ENCODE measurements at regions not wholly inside any gene's neighbourhood (a gene's known extent, or its start where the extent isn't known, plus 50 kb on each side); places are given as distances from the start of the nearest gene placed in this dataset.
"Not testable (repeated sequence)": the region's sequence is repeated elsewhere in the genome, so short reads cannot be mapped to it uniquely, and the experiment has no call there.

DNA sequence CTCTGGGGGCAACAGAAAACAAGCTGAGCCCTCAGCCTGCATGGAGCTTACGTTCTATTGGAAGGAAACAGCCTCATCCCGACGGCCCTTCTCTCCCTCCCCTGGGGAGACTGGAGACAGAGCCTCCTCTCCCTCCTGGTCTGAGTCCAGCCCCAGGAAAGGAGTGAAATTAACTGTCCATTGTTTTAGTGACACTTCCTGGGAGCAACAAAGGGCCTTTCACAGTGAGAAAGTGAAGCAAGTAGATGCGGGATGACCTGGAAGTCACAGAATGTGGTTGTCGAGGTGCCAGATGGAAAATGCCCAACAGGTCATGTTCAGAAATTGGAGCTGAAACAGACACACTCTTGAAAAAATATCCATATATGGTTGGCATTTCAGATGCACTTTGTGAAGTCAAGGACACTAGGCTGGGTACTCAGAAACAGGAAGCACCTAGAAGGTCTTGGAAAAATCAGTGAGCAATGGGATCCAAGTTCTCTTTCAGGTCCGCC, 77.8 kb downstream of the TFAP2C start:
- H3K4me3 Mint-ChIP-seq = no peak overlapping the region
- TF ChIP-seq, protein P1, sequence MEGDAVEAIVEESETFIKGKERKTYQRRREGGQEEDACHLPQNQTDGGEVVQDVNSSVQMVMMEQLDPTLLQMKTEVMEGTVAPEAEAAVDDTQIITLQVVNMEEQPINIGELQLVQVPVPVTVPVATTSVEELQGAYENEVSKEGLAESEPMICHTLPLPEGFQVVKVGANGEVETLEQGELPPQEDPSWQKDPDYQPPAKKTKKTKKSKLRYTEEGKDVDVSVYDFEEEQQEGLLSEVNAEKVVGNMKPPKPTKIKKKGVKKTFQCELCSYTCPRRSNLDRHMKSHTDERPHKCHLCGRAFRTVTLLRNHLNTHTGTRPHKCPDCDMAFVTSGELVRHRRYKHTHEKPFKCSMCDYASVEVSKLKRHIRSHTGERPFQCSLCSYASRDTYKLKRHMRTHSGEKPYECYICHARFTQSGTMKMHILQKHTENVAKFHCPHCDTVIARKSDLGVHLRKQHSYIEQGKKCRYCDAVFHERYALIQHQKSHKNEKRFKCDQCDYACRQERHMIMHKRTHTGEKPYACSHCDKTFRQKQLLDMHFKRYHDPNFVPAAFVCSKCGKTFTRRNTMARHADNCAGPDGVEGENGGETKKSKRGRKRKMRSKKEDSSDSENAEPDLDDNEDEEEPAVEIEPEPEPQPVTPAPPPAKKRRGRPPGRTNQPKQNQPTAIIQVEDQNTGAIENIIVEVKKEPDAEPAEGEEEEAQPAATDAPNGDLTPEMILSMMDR (IDR thresholded peaks at IDR 0.05) = no peak
- no peaks in the 10 kb centered on the region for H3K9me3 Mint-ChIP-seq
- H3K27me3 ChIP-seq (ENCODE audit: control insufficient read depth in 1 of 2, insufficient read depth in 2 of 2, low read length in 2 of 2) = peaks cover 0 to 2% of the 10 kb centered on the region in 2 experiments
- peaks cover 14% of the 10 kb centered on the region for H3K27me3 Mint-ChIP-seq
- intact Hi-C loops (cut with DNase I, micrococcal nuclease) = no loop called here
- H3K4me1 Mint-ChIP-seq (ENCODE audit: low read depth) = no peaks in the 10 kb centered on the region
- ATAC-seq (ENCODE audit: poor library complexity) = no peak
- no peaks in the 10 kb centered on the region for H3K4me1 ChIP-seq (ENCODE audit: insufficient read depth, low read length)
- CTCF ChIA-PET = no interaction called here
- H3K27ac ChIP-seq (ENCODE audit: low read depth in 1 of 2, low read length in 2 of 2) = no peak overlapping the region
- no peaks in the 10 kb centered on the region for H3K36me3 Mint-ChIP-seq (ENCODE audit: low read depth)
- no peaks in the 10 kb centered on the region for H3K36me3 ChIP-seq (ENCODE audit: insufficient read depth, low read length)
- H3K9me3 ChIP-seq (ENCODE audit: control insufficient read depth in 1 of 2, insufficient read depth in 1 of 2, low read length in 2 of 2) = peaks cover 0 to 32% of the 10 kb centered on the region in 2 experiments
- DNase-seq = no peak
- no peak overlapping the region for H3K4me3 ChIP-seq (ENCODE audit: low read length)
- no peak overlapping the region for H3K27ac Mint-ChIP-seq
- POLR2A ChIA-PET = no interaction called here

DNA sequence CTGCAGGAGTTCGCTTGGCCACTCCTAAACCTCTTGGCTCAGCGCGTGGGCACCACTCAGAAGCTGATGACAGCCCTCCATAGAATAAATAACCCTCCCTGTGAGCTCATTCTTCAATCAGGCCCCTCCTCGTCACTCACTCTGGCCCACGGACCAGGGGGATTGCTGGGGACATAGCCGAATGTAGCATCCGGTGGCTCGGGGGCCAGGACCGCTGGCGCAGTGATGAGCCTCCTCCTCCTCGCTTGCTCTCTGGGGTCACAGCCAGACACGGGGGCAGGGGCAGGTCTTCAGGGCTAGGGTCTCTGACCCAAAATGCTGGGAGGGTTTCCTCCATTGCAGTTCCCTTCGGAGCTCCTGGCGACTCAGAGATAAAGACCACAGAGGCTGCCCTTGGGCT, 79.9 kb downstream of the TFAP2C start:
- peaks cover 2% of the 10 kb centered on the region for H3K9me3 Mint-ChIP-seq
- Histone ChIP-seq H3K4me3 (ENCODE audit: low read length) (no peak overlapping the region), H3K9me3 (ENCODE audit: control insufficient read depth in 1 of 2, insufficient read depth in 1 of 2, low read length in 2 of 2) (peaks cover 0 to 29% of the 10 kb centered on the region in 2 experiments), H3K4me1 (ENCODE audit: insufficient read depth, low read length) (no peaks in the 10 kb centered on the region), H3K36me3 (ENCODE audit: insufficient read depth, low read length) (no peaks in the 10 kb centered on the region), H3K27ac (ENCODE audit: low read depth in 1 of 2, low read length in 2 of 2) (no peak overlapping the region), H3K27me3 (ENCODE audit: control insufficient read depth in 1 of 2, insufficient read depth in 2 of 2, low read length in 2 of 2) (peaks cover 0 to 2% of the 10 kb centered on the region in 2 experiments)
- TF ChIP-seq, protein P1 (IDR thresholded peaks at IDR 0.05) = no peak
- H3K4me3 Mint-ChIP-seq = no peak overlapping the region
- POLR2A ChIA-PET = no interaction called here
- H3K27ac Mint-ChIP-seq = no peak overlapping the region
- DNase-seq = no peak
- H3K4me1 Mint-ChIP-seq (ENCODE audit: low read depth) = no peaks in the 10 kb centered on the region
- H3K36me3 Mint-ChIP-seq (ENCODE audit: low read depth) = no peaks in the 10 kb centered on the region
- ATAC-seq (ENCODE audit: poor library complexity) = no peak
- peaks cover 18% of the 10 kb centered on the region for H3K27me3 Mint-ChIP-seq
- intact Hi-C loops (cut with DNase I, micrococcal nuclease) = no loop called here
- CTCF ChIA-PET = no interaction called here

DNA sequence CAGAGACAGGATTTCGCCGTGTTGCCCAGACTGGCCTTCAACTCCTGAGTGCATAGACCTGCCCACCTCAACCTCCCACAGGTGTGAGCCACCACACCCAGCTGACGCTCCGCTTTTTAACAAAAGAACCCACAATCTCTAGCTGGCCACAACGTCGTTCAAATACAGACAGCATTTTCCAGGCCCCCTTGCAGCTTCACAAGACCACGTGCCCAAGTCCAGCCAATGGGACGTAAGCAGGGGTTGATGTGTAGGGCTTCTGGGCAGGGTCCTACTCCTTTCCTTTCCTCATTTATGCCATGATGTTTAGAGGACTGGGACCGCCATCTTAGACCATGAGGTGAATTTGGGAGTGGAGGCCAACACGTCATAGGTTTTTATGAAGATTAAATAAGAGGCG, 81.0 kb downstream of the TFAP2C start:
- H3K27ac Mint-ChIP-seq = no peak overlapping the region
- DNase-seq (no peak), ATAC-seq (ENCODE audit: poor library complexity) (no peak)
- ChIA-PET POLR2A (no interaction called here), CTCF (no interaction called here)
- Histone ChIP-seq H3K9me3 (ENCODE audit: control insufficient read depth in 1 of 2, insufficient read depth in 1 of 2, low read length in 2 of 2) (peaks cover 0 to 29% of the 10 kb centered on the region in 2 experiments), H3K27ac (ENCODE audit: low read depth in 1 of 2, low read length in 2 of 2) (no peak overlapping the region), H3K4me3 (ENCODE audit: low read length) (no peak overlapping the region), H3K36me3 (ENCODE audit: insufficient read depth, low read length) (no peaks in the 10 kb centered on the region), H3K4me1 (ENCODE audit: insufficient read depth, low read length) (no peaks in the 10 kb centered on the region), H3K27me3 (ENCODE audit: control insufficient read depth in 1 of 2, insufficient read depth in 2 of 2, low read length in 2 of 2) (peaks cover 0 to 2% of the 10 kb centered on the region in 2 experiments)
- intact Hi-C loops (cut with DNase I, micrococcal nuclease) = no loop called here
- peaks cover 15% of the 10 kb centered on the region for H3K27me3 Mint-ChIP-seq
- H3K4me3 Mint-ChIP-seq = no peak overlapping the region
- peaks cover 2% of the 10 kb centered on the region for H3K9me3 Mint-ChIP-seq
- no peaks in the 10 kb centered on the region for H3K36me3 Mint-ChIP-seq (ENCODE audit: low read depth)
- no peaks in the 10 kb centered on the region for H3K4me1 Mint-ChIP-seq (ENCODE audit: low read depth)
- TF ChIP-seq, protein P1 (IDR thresholded peaks at IDR 0.05) = no peak

DNA sequence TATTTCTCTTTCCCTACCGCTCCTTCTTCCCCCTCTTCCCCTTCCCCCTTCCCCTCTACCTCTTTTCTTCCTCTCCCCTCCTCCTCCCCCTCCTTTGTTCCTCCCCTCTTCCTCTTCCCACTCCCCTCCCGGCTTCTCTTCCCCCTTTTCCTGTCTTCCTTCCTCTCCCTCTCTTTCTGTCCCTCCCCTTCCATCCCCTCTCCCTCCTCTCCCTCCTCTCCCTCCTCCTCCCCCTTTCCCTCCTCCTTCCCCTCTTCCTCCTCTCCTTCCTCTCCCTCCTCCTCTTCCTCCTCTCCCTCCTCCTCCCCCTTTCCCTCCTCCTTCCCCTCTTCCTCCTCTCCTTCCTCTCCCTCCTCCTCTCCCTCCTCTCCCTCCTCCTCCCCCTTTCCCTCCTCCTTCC, 81.5 kb downstream of the TFAP2C start:
- H3K4me1 Mint-ChIP-seq (ENCODE audit: low read depth); H3K4me3 Mint-ChIP-seq; H3K4me3 ChIP-seq (ENCODE audit: low read length); DNase-seq; H3K27ac Mint-ChIP-seq; CTCF ChIA-PET; H3K9me3 Mint-ChIP-seq; H3K36me3 ChIP-seq (ENCODE audit: insufficient read depth, low read length); intact Hi-C loops (cut with DNase I, micrococcal nuclease); H3K27me3 ChIP-seq (ENCODE audit: control insufficient read depth in 1 of 2, insufficient read depth in 2 of 2, low read length in 2 of 2); ATAC-seq (ENCODE audit: poor library complexity); H3K27ac ChIP-seq (ENCODE audit: low read depth in 1 of 2, low read length in 2 of 2); H3K4me1 ChIP-seq (ENCODE audit: insufficient read depth, low read length); H3K36me3 Mint-ChIP-seq (ENCODE audit: low read depth); POLR2A ChIA-PET: not testable (repeated sequence)
- peaks cover 15% of the 10 kb centered on the region for H3K27me3 Mint-ChIP-seq
- peaks cover 0 to 26% of the 10 kb centered on the region in 2 experiments for H3K9me3 ChIP-seq (ENCODE audit: control insufficient read depth in 1 of 2, insufficient read depth in 1 of 2, low read length in 2 of 2)

Measured in CD4-positive, alpha-beta T cell (primary cell).